ENCODE measurements at regions not wholly inside any gene's neighbourhood (a gene's known extent, or its start where the extent isn't known, plus 50 kb on each side); places are given as distances from the start of the nearest gene placed in this dataset.

- DNase-seq, result no peak
Observed at GRCh38 chr18:60445341-60445740, 72.8 kb upstream of the MC4R start.

- no peak for DNase-seq
Observed at GRCh38 chr18:60446821-60447220, 74.2 kb upstream of the MC4R start.

GRCh38 chr18:60448487-60449267 lies 76.1 kb upstream of the MC4R start:
- DNase-seq, result no peak

GRCh38 chr18:60452421-60452820 lies 79.8 kb upstream of the MC4R start:
- DNase-seq, result peak in 1 of 2 experiments; percentile 28

GRCh38 chr18:60466677-60467076 lies 94.1 kb upstream of the MC4R start:
- no peak for DNase-seq

- DNase-seq, result no peak
Observed at GRCh38 chr18:60469387-60470100, 97.0 kb upstream of the MC4R start.

- no peak for DNase-seq
Observed at GRCh38 chr18:60471652-60472051, 99.1 kb upstream of the MC4R start.

- no peak for DNase-seq
Observed at GRCh38 chr18:60485201-60485600, 112.6 kb upstream of the MC4R start.

- DNase-seq, result peak; percentile 0 to 66
Observed at GRCh38 chr18:60493066-60493465, 120.5 kb upstream of the MC4R start.

- no peak for DNase-seq
Observed at GRCh38 chr18:60499675-60500074, 127.1 kb upstream of the MC4R start.

- DNase-seq, result no peak
Observed at GRCh38 chr18:60500960-60501359, 128.4 kb upstream of the MC4R start.

- DNase-seq, result no peak
Observed at GRCh38 chr18:60502591-60502990, 130.0 kb upstream of the MC4R start.

- no peak for DNase-seq
Observed at GRCh38 chr18:60503199-60503598, 130.6 kb upstream of the MC4R start.

GRCh38 chr18:60506190-60506589 lies 133.6 kb upstream of the MC4R start:
- DNase-seq, result no peak

GRCh38 chr18:60506682-60507081 lies 134.1 kb upstream of the MC4R start:
- DNase-seq, result no peak

GRCh38 chr18:60508108-60508507 lies 135.5 kb upstream of the MC4R start:
- DNase-seq, result no peak

- no peak for DNase-seq
Observed at GRCh38 chr18:60534538-60534937, 162.0 kb upstream of the MC4R start.

GRCh38 chr18:60537074-60537473 lies 164.5 kb upstream of the MC4R start:
- no peak for DNase-seq

GRCh38 chr18:60538891-60539290 lies 166.3 kb upstream of the MC4R start:
- no peak for DNase-seq

GRCh38 chr18:60541661-60542060 lies 169.1 kb upstream of the MC4R start:
- no peak for DNase-seq

GRCh38 chr18:60543646-60544045 lies 171.1 kb upstream of the MC4R start:
- no peak for DNase-seq

GRCh38 chr18:60549338-60549960 lies 176.9 kb upstream of the MC4R start:
- peak; percentile 76 to 78 for DNase-seq

GRCh38 chr18:60552948-60553347 lies 180.4 kb upstream of the MC4R start:
- DNase-seq, result no peak

GRCh38 chr18:60554967-60555366 lies 182.4 kb upstream of the MC4R start:
- DNase-seq, result peak; percentile 4 to 21
